Daoy (cell line): ENCODE measurements at regions not wholly inside any gene's neighbourhood (a gene's known extent, or its start where the extent isn't known, plus 50 kb on each side); places are given as distances from the start of the nearest gene placed in this dataset.

Source experiments
- DNase-seq: peaks from one replicate; pipeline ENCODE4 v3.0.0-alpha.2; 2015; ENCODE audit warnings: low read depth

- DNase-seq = no peak
Measured at GRCh38 chr13:88085036-88085435, 413.9 kb downstream of the SLITRK5 start.

GRCh38 chr13:88086577-88086976 lies 415.4 kb downstream of the SLITRK5 start:
- DNase-seq = no peak

DNA sequence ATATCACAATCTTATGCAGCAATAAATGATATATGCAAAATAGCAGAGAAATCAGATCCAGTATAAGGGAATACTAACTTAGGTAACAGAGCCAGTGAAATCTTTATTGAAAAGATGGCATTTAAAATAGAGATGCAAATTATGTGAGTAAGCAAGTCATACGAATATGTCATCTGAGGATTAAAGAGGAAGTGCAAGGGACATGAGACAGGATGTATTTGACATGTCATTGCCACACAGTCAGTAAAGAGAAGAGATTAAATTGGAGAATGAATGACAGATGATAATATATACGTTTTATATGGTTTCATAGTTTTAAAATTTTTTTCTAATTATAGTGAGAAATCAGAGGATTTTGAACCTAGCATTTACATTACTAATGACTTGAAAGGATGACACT lies 426.4 kb downstream of the SLITRK5 start:
- no peak for DNase-seq

DNA sequence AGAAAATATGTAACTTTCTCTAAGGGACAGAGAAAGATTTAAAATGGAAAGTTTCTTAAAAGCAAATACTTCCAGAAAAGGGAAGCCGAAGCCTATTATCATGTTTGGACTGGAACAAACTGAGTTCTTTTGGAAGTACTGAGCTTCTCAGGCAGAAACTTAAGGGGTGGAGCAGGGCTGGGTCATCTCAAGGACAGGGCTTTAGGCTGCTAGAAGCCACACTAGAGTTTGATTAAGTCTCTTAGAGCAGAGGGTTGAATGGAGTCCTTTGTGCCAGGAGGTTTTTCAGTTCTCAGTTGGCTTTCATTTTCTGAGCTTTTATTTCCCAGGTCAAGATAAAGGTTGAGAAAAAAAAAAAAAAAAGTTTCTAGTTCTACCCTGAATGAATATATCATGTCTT lies 432.7 kb downstream of the SLITRK5 start:
- no peak for DNase-seq

GRCh38 chr13:88104576-88104975 lies 433.4 kb downstream of the SLITRK5 start:
- no peak for DNase-seq

GRCh38 chr13:88107570-88107969 lies 436.4 kb downstream of the SLITRK5 start:
- no peak for DNase-seq

DNA sequence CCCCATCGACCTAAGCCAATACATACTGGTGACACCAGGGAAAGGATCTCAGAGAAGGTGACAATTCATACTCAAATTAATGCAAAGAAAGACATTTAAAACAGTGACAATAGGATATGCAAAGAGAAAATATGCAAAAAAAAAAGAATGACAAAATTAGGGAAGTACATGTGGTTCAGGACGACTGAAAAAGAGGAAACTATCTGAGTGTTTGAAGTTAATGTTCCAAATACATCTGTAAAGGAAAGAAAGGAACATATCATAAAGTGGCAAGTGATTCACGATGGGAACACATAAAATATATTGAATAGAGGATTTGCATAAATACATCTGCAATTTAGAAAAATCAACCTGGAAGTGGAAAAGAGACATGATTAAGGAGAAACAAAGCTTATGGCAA lies 441.4 kb downstream of the SLITRK5 start:
- no peak for DNase-seq

- no peak for DNase-seq
Measured at GRCh38 chr13:88115976-88116375, 444.8 kb downstream of the SLITRK5 start.

GRCh38 chr13:88118952-88119351 lies 447.8 kb downstream of the SLITRK5 start:
- no peak for DNase-seq

- DNase-seq = no peak
Measured at GRCh38 chr13:88124142-88124541, 453.0 kb downstream of the SLITRK5 start.

- no peak for DNase-seq
Measured at GRCh38 chr13:88125055-88125454, 453.9 kb downstream of the SLITRK5 start.

DNA sequence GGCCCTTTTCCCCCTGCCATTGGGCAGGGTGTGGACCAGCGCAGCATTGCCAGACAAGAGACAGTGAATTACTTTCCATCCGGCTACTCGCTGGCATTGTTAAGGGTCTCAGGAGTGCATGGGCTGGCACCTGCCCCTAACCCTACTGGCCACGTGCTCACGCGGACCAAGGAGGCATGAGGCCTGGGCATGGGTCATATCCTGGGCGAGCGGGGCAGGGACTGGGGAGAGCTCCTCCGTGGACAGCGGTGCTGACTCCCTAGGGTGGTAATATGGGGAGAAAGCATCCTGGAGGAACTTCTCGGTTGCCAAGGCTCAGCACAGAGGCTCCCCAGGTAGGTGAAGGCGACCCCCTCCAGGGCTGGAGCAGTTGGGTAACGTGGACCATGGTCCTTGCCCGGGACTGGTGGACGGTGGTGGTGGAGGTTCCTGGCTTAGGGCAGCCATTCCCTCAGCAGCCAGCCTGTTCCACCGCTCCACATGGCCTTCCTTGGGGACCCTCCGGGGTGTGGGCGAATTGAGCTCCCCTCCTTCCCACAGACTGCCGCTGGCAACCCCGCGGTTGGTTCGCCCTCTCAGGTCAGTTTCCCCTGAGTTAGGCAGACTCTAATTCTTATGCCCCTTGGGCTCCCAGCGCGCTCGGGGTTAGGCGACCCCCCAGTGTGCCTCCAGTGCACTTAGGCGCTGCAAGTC lies 465.1 kb downstream of the SLITRK5 start:
- no peak for DNase-seq

- DNase-seq = no peak
Measured at GRCh38 chr13:88142653-88143052, 471.5 kb downstream of the SLITRK5 start.

DNA sequence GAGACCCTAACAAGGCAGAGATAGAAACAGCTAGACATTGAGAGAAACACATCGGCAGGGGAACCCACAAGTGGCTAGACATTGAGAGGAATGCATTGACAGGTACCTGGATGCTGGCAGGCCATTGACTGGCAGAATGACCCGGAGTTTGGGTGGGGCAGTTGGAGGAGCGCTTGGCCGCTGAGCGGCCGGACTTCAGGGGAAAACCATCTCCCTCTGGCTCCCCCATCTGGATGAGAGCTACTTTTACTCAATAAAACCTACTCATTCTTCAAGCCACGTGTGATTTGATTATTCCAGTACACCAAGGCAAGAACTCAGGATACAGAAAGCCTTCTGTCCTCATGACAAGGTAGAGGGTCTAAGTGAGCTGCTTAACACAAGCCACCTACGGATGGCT lies 473.4 kb downstream of the SLITRK5 start:
- no peak for DNase-seq

GRCh38 chr13:88153353-88153752 lies 482.2 kb downstream of the SLITRK5 start:
- DNase-seq = no peak

GRCh38 chr13:88154001-88154400 lies 482.8 kb downstream of the SLITRK5 start:
- DNase-seq = no peak

DNA sequence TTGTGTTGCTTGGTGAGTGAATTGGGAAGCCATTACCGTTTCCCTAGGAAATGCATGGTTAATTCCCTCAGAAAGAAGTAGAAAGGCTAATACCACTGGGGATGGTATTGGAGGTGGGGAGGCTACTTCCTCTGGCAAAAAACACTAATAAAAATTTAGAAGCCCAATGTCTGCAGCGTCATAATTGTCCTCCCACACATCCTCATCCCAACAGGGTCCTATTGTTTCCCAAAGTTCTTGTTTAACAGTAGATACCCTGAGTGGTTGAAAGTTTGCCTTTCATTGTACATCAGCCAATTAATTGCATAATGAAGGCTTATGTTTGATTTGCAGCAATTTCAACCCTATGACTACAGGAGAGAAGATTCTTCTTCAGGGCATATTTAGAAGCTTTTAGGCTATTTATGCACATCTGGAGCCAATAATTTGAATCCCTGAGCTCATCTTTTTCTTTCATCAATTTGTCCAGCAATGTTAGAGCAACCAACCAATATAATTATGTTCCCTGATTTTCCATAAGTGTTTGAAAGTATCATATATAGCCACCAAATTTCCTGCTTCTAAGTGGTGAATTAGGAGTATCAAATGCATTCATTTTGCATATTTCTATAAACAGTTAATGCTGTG lies 491.0 kb downstream of the SLITRK5 start:
- DNase-seq = no peak

DNA sequence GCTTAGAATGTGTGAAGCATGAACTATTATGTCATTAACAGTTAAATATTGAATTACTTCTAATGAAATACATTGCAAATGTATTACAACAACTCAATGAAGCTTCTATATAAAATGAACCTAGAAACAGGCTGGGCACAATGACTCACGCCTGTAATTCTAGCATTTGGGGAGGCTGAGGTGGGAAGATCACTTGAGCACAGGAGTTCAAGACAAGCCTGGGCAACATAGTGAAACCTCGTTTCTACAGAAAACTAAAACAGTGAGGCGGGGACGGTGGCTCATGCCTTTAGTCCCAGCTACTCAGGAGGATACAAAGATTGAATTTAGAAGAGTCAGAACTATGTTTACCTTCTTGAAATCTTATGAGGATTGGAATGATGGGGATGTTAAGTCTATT lies 505.1 kb downstream of the SLITRK5 start:
- DNase-seq = no peak

- no peak for DNase-seq
Measured at GRCh38 chr13:88183440-88183839, 512.3 kb downstream of the SLITRK5 start.

- DNase-seq = no peak
Measured at GRCh38 chr13:88188986-88189385, 517.8 kb downstream of the SLITRK5 start.

DNA sequence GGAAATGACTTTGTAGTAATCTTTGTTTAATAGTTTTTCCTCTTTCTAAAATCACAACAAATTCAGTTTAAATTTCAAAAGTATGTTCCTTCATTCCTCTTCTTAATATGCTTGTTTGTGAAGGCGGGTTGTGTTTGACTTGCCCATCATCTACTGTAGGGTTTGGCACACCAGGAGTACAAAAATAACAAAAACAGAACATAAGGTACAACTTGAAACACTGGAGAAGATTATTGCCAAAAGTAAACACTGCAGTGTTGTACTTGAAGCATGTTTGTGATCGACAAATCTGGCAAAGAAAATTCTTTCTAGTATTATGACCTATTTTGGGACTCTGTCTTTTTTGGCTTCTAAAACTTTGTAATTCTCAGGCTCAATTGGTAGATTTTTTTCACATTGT lies 518.6 kb downstream of the SLITRK5 start:
- no peak for DNase-seq

DNA sequence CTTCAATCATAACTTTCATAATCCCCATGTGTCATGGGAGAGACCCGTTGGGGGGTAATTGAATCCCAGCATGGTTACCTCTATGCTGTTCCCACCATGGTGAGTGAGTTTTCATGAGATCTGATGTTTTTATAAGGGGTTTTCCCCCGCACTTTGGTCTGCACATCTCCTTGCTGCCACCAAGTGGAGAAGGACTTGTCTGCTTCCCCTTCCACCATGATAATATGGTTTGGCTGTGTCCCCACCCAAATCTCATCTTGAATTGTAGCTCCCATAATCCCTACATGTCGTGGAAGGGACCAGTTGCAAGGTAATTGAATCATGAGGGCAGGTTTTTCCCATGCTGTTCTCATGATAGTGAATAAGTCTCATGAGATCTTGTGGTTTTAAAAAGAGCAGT lies 524.9 kb downstream of the SLITRK5 start:
- no peak for DNase-seq

DNA sequence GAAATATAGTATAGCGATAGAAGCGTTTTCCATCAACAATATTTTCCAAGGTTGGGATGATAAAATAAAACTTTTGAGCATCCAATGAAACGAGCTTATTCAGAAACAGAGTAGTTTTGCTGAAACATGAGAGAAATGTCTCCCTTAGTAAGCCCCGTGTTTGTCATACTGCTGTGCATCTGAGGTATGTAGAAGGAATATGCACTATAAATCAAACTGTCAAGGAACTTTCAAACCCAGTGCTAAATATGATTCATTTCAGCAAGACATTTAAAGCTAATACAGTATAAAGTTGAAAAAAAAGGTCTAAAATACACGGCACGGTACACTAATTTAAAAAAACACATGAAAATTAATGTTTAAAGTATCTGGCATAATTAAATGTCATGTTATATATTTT lies 546.2 kb downstream of the SLITRK5 start:
- DNase-seq = no peak

- DNase-seq = no peak
Measured at GRCh38 chr13:88217883-88218282, 546.7 kb downstream of the SLITRK5 start.
